OCI-LY3 (cell line): ENCODE measurements at regions not wholly inside any gene's neighbourhood (a gene's known extent, or its start where the extent isn't known, plus 50 kb on each side); places are given as distances from the start of the nearest gene placed in this dataset.

Experiments used
- H2AFZ ChIP-seq: fragments of 200-600, 300-600 bp; shearing (Covaris generic); 2 replicates; pipeline ENCODE4 v1.6.0; 2014; ENCODE audit warnings: antibody characterized with exemption, low read depth, low read length
- H3K27ac ChIP-seq: fragments of 200-600, 300-600 bp; sonication (generic); 2 replicates; pipeline ENCODE4 v1.5.1; 2014; ENCODE audit warnings: mild to moderate bottlenecking, low read length, moderate library complexity, mixed read lengths
- H3K27me3 ChIP-seq: fragments of 200-600, 300-600 bp; sonication (generic); 2 replicates; pipeline ENCODE4 v1.6.1; 2014; ENCODE audit warnings: low read depth, low read length, mixed read lengths
- H3K36me3 ChIP-seq: fragments of 200-600, 300-600 bp; sonication (generic); replicated peaks from 2 replicates; pipeline ENCODE3; 2014; ENCODE audit warnings: low read depth, low read length, mixed read lengths
- H3K4me1 ChIP-seq: fragments of 300-600, 200-600 bp; sonication (generic); 2 replicates; pipeline ENCODE4 v1.6.1; 2014; ENCODE audit warnings: low read length, mixed read lengths
- H3K4me2 ChIP-seq: fragments of 200-600, 300-600 bp; sonication (generic); 2 replicates; pipeline ENCODE4 v1.6.1; 2014; ENCODE audit warnings: low read length, mixed read lengths
- H3K4me3 ChIP-seq: fragments of 300-600, 200-600 bp; sonication (generic); 2 replicates; pipeline ENCODE4 v1.5.1; 2014; ENCODE audit warnings: antibody characterized with exemption, mild to moderate bottlenecking, low read length, moderate library complexity
- H3K79me2 ChIP-seq: fragments of 300-600, 200-600 bp; shearing (Covaris generic); 2 replicates; pipeline ENCODE4 v1.6.1; 2014; ENCODE audit warnings: mild to moderate bottlenecking, low read length, mixed read lengths
- H3K9ac ChIP-seq: fragments of 300-600, 200-600 bp; shearing (Covaris generic); 2 replicates; pipeline ENCODE4 v1.6.0; 2014; ENCODE audit warnings: mild to moderate bottlenecking, low read length, moderate library complexity
- H3K9me3 ChIP-seq: fragments of 200-600, 300-600 bp; shearing (Covaris generic); 2 replicates; pipeline ENCODE4 v1.6.1; 2014; ENCODE audit warnings: low read length, mixed read lengths; ENCODE audit not compliant: insufficient read depth
- H4K20me1 ChIP-seq: fragments of 200-600, 300-600 bp; sonication (generic); 2 replicates; pipeline ENCODE4 v1.6.1; 2016; ENCODE audit warnings: low read length, mixed read lengths; ENCODE audit not compliant: insufficient read depth
- EZH2phosphoT487 ChIP-seq: fragments of 200-600 bp; shearing (Covaris generic); IDR thresholded peaks from 2 replicates; pipeline ENCODE4 v1.6.1; 2018; ENCODE audit warnings: antibody characterized with exemption, mixed run types, low read depth
- TF ChIP-seq, protein P1 (sequence below): fragments of 200-600, 300-600 bp; sonication (generic); IDR thresholded peaks from 2 replicates; pipeline ENCODE4 v1.5.1; 2014; ENCODE audit warnings: antibody characterized with exemption, low read length, low read depth

DNA sequence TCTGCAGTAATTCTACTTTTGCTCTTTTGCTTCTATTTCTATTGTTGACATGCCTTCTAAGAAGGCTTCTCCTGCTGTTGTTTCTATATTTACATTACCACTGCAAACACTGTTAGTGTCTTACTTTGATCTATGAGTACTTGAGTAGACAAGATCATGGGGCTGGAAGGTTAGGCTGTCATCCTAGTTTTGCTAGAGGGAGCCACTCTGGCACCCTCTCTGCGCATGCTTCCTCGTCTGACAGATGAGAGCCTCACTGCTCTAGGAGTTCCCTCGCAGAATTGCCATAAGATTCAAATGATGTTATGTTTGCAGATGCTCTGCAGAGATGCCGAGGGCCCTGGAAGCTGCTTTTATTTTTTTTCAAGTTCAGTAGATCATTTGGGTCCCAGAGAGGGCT lies 185.6 kb downstream of the RNF144A start:
- Histone ChIP-seq H3K27ac (no peak overlapping the region), H2AFZ (no peak overlapping the region), H3K4me2 (no peak overlapping the region), H3K9ac (no peak overlapping the region), H3K4me1 (peaks cover 32% of the 10 kb centered on the region), H4K20me1 (no peaks in the 10 kb centered on the region), H3K36me3 (peaks cover 4% of the 10 kb centered on the region), H3K9me3 (peaks cover 7% of the 10 kb centered on the region; the same call in 1 of the 2 replicates), H3K27me3 (no peaks in the 10 kb centered on the region), H3K4me3 (no peak overlapping the region), H3K79me2 (no peaks in the 10 kb centered on the region)
- TF ChIP-seq, protein P1, sequence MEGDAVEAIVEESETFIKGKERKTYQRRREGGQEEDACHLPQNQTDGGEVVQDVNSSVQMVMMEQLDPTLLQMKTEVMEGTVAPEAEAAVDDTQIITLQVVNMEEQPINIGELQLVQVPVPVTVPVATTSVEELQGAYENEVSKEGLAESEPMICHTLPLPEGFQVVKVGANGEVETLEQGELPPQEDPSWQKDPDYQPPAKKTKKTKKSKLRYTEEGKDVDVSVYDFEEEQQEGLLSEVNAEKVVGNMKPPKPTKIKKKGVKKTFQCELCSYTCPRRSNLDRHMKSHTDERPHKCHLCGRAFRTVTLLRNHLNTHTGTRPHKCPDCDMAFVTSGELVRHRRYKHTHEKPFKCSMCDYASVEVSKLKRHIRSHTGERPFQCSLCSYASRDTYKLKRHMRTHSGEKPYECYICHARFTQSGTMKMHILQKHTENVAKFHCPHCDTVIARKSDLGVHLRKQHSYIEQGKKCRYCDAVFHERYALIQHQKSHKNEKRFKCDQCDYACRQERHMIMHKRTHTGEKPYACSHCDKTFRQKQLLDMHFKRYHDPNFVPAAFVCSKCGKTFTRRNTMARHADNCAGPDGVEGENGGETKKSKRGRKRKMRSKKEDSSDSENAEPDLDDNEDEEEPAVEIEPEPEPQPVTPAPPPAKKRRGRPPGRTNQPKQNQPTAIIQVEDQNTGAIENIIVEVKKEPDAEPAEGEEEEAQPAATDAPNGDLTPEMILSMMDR = no peak
- no peak for TF ChIP-seq EZH2phosphoT487

DNA sequence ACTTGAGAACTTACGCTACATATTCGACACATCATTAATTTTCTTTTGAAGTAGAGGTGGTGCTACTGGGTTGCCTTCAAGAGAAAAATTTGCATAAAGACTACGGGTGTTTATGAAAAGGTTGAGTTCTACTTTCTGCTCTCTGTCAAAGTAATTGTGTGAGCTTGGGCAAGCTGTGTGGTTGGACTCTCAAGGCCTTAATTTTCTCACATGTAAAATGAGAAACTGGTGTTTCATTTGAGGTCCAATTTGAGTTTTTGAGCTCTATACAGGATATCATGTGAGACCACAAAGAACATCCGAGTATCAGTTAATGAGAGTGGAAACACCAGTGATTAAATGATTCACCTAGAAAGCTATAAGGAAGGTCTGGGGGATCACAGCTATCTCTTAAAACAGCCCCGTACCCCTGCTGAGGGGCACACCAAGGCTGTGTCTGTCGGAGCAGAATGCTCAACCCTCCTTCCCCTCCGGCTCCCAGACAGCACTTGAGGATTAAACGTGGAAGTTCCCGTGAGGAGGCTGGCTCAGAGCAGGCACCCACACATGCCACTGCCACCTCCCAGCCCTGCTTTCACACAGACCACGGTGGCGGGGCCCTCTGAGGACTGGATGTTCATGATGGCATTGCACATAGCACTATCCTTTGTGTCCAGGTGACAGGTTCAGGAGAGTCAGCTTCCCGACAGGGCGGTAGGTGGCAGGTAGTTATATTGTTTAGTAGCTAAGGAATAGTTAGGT lies 191.8 kb downstream of the RNF144A start:
- Histone ChIP-seq H3K9ac (peak overlapping the region; percentile 35; the same call in 1 of the 2 replicates), H2AFZ (peak overlapping the region; percentile 49; the same call in 1 of the 2 replicates), H3K79me2 (no peaks in the 10 kb centered on the region), H3K36me3 (peaks cover 4% of the 10 kb centered on the region), H3K27ac (peak overlapping the region; percentile 82), H3K4me2 (peak overlapping the region; percentile 59), H3K9me3 (peaks cover 5% of the 10 kb centered on the region; the same call in 1 of the 2 replicates), H3K4me1 (peaks cover 62% of the 10 kb centered on the region), H3K27me3 (no peaks in the 10 kb centered on the region), H4K20me1 (no peaks in the 10 kb centered on the region), H3K4me3 (no peak overlapping the region)
- TF ChIP-seq EZH2phosphoT487 = no peak
- TF ChIP-seq, protein P1 = no peak

DNA sequence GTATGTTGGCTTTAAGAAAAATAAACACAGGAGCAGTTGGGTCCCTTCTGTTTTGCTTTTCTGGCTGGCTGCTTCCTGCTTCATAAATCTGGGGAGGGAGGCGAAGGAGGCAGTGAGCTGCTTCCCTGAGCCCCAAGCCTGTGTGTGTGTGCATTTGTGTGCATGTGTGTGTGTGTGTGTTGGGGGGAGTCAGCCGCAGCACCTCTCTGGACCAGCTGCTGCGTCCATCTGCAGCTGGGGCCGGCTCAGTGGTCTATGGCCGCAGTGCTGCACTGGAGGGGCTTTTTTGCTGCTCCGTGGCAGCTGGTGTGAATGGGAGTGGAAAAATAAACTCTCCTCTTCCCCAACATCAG lies 192.3 kb downstream of the RNF144A start:
- Histone ChIP-seq H3K9ac (peak overlapping the region; percentile 35; the same call in 1 of the 2 replicates), H3K27ac (peak overlapping the region; percentile 82), H3K27me3 (no peaks in the 10 kb centered on the region), H2AFZ (no peak overlapping the region), H3K9me3 (peaks cover 5% of the 10 kb centered on the region; the same call in 1 of the 2 replicates), H3K4me1 (peaks cover 62% of the 10 kb centered on the region), H3K4me3 (peak overlapping the region; percentile 6; the same call in 1 of the 2 replicates), H3K4me2 (peak overlapping the region; percentile 59), H3K79me2 (no peaks in the 10 kb centered on the region), H3K36me3 (peaks cover 4% of the 10 kb centered on the region), H4K20me1 (no peaks in the 10 kb centered on the region)
- TF ChIP-seq EZH2phosphoT487 = no peak
- TF ChIP-seq, protein P1 = no peak

DNA sequence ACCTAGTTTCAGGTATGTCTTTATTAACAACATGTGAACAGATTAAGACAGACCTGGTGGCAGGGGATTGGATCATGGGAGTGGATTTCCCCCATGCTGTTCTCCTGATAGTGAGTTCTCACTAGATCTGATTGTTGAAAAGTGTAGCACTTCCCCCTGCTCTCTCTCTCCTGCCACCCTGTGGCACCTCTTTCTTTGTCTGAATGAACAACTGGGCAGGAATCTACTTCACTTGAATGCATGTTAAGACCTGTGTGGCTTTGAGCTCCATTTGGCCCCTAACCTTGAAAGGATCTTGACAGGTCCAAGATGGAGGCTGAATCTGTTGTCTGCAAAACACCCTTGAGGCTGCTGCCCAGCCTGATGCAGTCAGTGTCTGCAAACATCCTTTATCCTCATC lies 194.4 kb downstream of the RNF144A start:
- H2AFZ ChIP-seq = no peak overlapping the region
- H4K20me1 ChIP-seq = no peaks in the 10 kb centered on the region
- peaks cover 60% of the 10 kb centered on the region for H3K4me1 ChIP-seq
- H3K79me2 ChIP-seq = no peaks in the 10 kb centered on the region
- peaks cover 8% of the 10 kb centered on the region for H3K27me3 ChIP-seq
- H3K9me3 ChIP-seq = no peaks in the 10 kb centered on the region
- H3K9ac ChIP-seq = no peak overlapping the region
- H3K27ac ChIP-seq = no peak overlapping the region
- no peak overlapping the region for H3K4me3 ChIP-seq
- no peaks in the 10 kb centered on the region for H3K36me3 ChIP-seq
- no peak overlapping the region for H3K4me2 ChIP-seq
- TF ChIP-seq, protein P1 = peak; percentile 33
- no peak for TF ChIP-seq EZH2phosphoT487
